ENCODE measurements at regions not wholly inside any gene's neighbourhood (a gene's known extent, or its start where the extent isn't known, plus 50 kb on each side); places are given as distances from the start of the nearest gene placed in this dataset.
A peak's percentile ranks its signal among the peaks of the same experiment; 100 is the strongest.

DNA sequence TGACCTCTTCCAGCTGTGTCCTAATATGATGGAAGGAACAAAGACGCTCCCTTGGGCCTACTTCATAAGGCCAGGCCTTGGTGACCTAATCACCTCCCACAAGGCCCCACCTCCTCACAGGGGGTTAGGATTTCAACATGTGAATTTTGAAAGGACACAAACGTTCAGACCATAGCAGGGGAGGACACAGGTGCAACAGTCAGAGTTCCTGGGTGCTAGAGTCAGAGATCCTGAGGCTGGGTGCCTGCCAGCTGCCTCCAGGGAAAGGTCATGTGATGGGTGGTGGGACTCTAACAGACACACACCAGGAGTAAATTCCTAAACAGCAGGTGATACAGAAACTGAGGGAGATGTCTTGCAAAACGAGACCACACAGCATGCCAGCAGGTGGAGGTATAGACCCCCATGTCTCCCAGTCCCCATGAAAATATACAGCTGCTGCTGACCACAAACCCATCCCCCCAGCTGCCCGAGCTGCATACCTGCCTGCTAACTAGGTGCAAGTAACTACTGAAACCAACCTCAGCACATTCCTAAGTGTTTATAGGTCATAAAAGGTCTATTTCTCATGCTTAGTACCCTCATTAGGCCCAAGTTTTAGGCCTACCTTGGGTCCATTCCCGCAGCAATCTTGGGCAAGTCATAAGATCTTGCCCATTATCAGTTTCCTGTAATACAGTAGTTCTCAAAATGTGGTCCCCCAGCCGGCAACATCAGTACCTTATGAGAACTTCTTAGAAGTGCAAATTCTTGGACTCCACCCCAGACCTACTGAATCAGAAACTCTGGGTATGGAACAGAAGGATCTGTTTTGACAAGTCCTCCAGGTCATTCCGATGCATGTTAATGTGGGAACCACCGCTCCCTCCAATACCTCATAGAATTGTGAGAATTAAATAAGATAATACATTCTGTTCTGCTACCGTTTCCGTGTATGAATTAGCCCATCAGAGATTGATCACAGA is 245.3 kb downstream of the ENC1 start (continued):
- TF ChIP-seq KDM4A (IDR thresholded peaks at IDR 0.05; ENCODE audit: low read depth, low read length, severe bottlenecking) (no peak), CBX8 (IDR thresholded peaks at IDR 0.05; ENCODE audit: borderline replicate concordance, low read depth, low read length) (no peak), SP2 (IDR thresholded peaks at IDR 0.05; ENCODE audit: low read length) (no peak), RAD21 (IDR thresholded peaks at IDR 0.05 in 1 of 2, conservative IDR thresholded peaks at IDR 0.05 in 1 of 2; ENCODE audit: low read depth in 2 of 2, low read length in 2 of 2) (peak; percentile 64 to 72), RNF2 (IDR thresholded peaks at IDR 0.05; ENCODE audit: borderline replicate concordance, low read depth, low read length, missing control alignments, poor library complexity, severe bottlenecking) (no peak), MAFK (IDR thresholded peaks at IDR 0.05; ENCODE audit: low read depth, low read length) (no peak), NRF1 (IDR thresholded peaks at IDR 0.05; ENCODE audit: low read depth, low read length) (no peak), BACH1 (IDR thresholded peaks at IDR 0.05; ENCODE audit: low read length) (no peak), KDM5A (IDR thresholded peaks at IDR 0.05; ENCODE audit: low read length) (no peak), RXRA (IDR thresholded peaks at IDR 0.05; ENCODE audit: insufficient read depth, low read depth, low read length) (0 out of 2 replicates have a peak, but pooled peaks have one; percentile 42), HDAC2 (IDR thresholded peaks at IDR 0.05; ENCODE audit: borderline replicate concordance in 1 of 2, low read depth in 2 of 2, low read length in 2 of 2) (no peak), CEBPB (IDR thresholded peaks at IDR 0.05; ENCODE audit: low read depth, low read length) (peak; percentile 64), HDAC6 (IDR thresholded peaks at IDR 0.05; ENCODE audit: low read depth, low read length) (no peak), FOSL1 (IDR thresholded peaks at IDR 0.05; ENCODE audit: insufficient read depth, low read depth, low read length) (no peak), TEAD4 (IDR thresholded peaks at IDR 0.05; ENCODE audit: low read depth, low read length) (peak; percentile 90), SIX5 (IDR thresholded peaks at IDR 0.05; ENCODE audit: low read depth, low read length) (no peak), GTF2F1 (IDR thresholded peaks at IDR 0.05; ENCODE audit: borderline replicate concordance, low read depth, low read length) (no peak), JUND (IDR thresholded peaks at IDR 0.05; ENCODE audit: low read length) (no peak), SP4 (IDR thresholded peaks at IDR 0.05; ENCODE audit: low read length) (no peak), POLR2A (IDR thresholded peaks at IDR 0.05; ENCODE audit: control extremely low read depth in 1 of 2, low read depth in 2 of 2, low read length in 2 of 2) (no peak)
- TF ChIP-seq, protein P1, sequence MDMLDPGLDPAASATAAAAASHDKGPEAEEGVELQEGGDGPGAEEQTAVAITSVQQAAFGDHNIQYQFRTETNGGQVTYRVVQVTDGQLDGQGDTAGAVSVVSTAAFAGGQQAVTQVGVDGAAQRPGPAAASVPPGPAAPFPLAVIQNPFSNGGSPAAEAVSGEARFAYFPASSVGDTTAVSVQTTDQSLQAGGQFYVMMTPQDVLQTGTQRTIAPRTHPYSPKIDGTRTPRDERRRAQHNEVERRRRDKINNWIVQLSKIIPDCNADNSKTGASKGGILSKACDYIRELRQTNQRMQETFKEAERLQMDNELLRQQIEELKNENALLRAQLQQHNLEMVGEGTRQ (IDR thresholded peaks at IDR 0.05; ENCODE audit: low read length) = peak; percentile 79
- TF ChIP-seq, protein P2, sequence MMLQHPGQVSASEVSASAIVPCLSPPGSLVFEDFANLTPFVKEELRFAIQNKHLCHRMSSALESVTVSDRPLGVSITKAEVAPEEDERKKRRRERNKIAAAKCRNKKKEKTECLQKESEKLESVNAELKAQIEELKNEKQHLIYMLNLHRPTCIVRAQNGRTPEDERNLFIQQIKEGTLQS (IDR thresholded peaks at IDR 0.05; ENCODE audit: insufficient read depth, low read depth, low read length) = no peak
